ENCODE measurements at regions not wholly inside any gene's neighbourhood (a gene's known extent, or its start where the extent isn't known, plus 50 kb on each side); places are given as distances from the start of the nearest gene placed in this dataset.
A peak's percentile ranks its signal among the peaks of the same experiment; 100 is the strongest.
"Not testable (repeated sequence)": the region's sequence is repeated elsewhere in the genome, so short reads cannot be mapped to it uniquely, and the experiment has no call there.

DNA sequence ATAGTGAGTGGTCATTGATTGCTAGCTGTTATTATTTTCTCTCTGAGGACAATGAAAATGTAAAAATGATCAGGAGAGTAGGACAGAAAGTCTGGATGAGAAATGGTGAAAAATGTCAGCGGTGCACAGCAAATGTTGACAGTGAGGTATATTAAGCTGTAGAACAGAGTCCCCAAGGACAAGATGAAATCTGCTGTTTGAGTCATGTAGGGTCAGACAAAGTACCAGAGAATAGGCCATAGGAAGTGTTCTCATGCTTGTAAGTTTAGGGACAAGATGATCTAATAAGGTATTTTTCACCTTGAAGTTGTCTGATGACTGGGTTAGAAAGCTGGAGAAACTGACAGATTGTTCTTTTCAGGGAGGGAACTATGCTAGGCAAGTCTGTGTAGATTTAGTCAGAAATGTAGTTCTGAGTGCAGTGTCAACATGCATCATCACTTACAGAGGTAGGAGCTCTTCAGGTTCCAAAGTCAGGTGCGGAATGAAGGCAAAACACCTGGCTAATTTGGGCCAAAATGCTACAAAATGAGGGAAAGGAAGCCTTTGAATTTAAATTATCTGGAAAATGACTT, 369.3 kb downstream of the DLEU7 start:
- no peak for DNase-seq (ENCODE audit: low spot score)
- in situ Hi-C loops (cut with HindIII; ENCODE audit: low sequenced_read_pairs) = no loop called here

DNA sequence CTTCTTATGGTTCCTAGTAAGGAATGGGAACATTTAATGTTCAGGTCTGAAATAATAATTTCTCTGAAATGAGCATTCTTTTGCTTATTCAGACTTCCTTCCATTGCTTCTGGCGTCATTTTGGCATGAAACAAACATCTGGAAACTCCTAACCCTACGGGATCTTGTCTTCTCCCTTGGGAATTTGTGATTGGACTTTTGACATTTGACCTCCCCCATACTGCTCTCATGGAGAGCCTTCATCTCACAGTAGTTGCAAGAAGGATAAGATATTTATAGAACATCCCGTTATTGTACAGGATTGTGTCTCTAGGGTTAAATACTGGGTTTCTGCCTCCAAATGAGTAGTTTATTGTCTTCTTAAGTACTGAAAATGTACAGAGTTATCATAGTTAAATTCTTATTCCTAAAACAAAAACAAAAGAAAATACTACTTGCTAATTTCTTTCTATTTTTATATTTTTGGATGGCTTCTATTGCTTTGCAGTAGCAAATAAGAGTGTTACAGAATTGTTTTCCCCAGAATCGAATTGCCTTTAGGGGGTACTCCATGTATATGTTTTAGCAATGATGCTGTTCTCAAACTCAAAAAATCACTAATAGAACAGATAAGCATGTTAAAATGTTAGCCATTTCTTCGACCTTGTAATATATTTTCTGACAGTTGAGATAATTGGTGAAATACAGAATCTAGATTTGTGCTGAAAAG, 366.8 kb downstream of the DLEU7 start:
- in situ Hi-C loops (cut with HindIII; ENCODE audit: low sequenced_read_pairs) = no loop called here
- DNase-seq (ENCODE audit: low spot score) = no peak

DNA sequence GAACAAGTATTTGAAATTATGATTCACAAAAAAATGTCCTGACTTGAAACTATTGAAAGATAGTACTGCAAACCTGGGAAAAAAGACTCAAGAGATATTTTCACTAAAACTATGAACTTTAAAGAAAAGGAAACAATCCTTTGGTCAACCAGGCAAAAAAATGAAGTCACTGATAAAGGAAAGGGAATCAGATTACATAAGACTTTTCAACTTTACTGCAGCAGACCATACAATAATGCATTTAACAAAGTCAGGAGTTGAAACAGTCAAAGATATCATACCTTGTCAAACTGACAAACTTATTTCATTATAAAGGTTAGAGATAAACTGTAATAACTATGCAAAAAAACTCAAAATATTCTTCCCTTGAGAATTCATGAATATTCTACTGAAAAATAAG, 361.6 kb downstream of the DLEU7 start:
- in situ Hi-C loops (cut with HindIII; ENCODE audit: low sequenced_read_pairs) = no loop called here
- no peak for DNase-seq (ENCODE audit: low spot score)

DNA sequence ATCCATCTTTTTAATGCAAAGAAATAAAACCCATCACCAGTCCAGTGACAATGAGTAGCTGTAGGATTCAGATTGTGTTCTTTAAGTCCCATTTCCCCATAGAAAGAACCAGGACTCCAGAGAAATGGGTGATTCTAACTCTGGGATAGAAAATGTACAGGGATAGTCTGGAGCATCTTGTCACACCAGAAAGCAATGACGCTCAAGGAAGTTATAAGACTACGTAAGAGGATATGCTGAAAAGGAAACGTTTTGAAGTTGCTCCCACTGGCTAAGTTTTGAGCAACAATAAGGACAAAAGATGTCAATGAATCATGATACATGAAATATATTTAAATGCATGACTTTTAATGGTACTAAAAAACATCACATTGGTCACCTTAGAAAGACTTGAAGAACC, 360.1 kb downstream of the DLEU7 start:
- DNase-seq (ENCODE audit: low spot score) = no peak
- in situ Hi-C loops (cut with HindIII; ENCODE audit: low sequenced_read_pairs) = no loop called here

DNA sequence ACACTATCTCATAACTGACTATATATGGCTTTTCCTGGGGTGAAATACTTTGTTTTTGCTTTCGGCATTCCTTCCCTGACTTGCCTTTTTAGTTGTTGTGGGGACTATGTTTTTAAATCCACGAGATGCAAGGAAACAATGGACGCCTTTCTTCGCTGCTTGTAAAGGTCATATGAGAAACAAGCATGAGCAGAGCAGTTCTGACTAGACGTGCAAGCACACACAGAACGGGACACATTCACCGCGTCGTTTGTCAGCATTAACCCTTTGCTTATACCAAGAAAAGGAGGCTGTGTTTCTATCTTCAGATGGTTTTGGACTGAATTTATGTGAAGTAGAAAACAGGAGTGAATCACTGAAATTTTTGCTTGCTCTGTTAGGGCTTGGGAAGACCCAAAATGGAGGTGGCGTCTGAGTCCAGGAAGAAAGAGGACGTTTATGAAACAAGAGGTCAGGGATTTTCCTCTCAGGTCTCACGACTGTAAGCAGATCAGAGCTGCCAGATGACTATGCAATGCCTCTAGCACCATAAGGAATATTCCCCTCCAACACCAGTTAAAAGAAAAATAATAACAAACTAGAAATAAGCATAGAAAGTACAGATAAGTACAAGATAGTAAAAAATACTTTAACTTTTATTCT, 358.9 kb downstream of the DLEU7 start:
- in situ Hi-C loops (cut with HindIII; ENCODE audit: low sequenced_read_pairs) = no loop called here
- DNase-seq (ENCODE audit: low spot score) = no peak

DNA sequence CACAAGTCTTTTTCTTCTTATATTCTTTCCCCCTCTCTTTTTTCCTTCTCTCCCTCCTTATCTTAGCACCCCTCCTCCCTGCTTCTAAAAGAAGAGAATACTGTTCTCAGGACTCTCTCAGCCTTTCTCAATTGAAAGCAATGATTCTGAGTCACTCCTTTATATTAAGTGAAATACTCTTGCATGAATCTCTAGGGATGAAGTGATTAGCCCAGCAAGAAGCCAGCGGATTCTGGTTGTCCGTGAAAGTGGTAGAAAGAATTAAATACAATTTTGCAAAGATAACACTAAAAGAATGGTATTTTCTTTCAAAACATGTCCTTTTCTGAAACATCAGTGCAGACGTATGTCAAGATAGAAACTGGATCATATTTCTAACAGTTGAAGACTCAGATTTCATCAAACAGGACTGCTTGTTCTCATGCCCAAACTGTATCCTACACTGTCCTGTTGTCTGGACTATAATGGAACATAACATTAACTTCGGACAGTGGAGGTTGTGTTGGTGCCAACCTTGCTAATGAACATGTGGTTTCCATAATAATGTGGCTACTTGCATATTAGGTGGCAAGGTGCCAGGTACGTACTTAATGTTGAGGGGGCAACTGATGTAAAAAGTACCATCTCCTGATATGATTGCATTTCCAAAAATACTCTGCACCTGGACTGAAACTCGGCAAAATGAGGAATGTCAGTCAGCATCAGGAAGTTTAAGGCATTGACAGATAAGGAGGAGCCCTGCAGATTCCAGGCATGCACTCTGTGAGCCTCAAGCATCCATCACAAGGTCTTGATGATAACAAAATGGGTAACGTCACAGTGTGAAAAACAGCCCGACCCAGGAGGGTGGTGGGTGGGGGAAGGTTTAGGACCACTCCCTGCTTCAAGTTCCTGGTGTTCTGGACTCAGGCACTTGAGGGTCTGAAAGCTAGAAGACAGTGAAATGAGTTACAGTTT, 357.2 kb downstream of the DLEU7 start:
- no peak for DNase-seq (ENCODE audit: low spot score)
- in situ Hi-C loops (cut with HindIII; ENCODE audit: low sequenced_read_pairs) = no loop called here

DNA sequence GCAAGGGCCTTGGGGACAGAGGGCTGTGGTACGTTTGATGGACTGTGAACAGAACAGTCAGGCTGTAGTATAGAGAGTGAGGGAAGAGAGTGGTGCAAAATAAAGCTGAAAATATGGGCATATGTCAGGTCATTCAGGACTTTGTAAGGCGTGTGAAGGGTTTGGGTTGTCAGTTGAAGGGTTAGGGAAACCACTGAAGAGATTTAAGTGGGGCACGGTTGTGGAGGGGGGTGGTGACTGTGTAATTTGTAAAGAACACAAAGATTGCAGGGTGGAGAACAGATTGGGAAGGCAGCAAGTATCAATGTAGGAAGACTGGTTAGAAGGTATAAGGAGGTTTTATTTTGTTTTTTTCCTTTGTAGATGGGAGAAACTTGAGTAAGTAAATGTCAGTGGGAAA, 349.8 kb downstream of the DLEU7 start:
- in situ Hi-C loops (cut with HindIII; ENCODE audit: low sequenced_read_pairs) = no loop called here
- DNase-seq (ENCODE audit: low spot score) = no peak

DNA sequence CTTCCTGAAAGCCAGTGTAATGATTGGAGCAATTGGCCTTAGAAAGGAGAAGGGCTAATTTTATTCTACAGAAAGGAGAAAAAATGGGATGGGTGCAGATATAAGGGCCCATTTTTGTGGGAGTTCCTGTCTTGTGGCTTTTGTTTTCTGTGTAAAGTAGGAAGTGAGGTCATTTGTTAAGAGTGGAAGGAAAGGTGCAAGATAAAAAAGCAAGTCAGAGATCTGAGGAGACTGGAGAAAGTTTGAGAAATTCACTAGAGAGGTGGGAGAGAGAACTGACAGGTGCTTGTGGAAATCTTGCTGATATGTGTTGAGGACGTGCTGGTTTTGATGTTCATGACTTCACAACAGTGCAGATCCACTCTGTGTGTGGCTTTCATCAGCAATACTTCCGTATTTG, 349.4 kb downstream of the DLEU7 start:
- in situ Hi-C loops (cut with HindIII; ENCODE audit: low sequenced_read_pairs) = no loop called here
- DNase-seq (ENCODE audit: low spot score) = no peak

DNA sequence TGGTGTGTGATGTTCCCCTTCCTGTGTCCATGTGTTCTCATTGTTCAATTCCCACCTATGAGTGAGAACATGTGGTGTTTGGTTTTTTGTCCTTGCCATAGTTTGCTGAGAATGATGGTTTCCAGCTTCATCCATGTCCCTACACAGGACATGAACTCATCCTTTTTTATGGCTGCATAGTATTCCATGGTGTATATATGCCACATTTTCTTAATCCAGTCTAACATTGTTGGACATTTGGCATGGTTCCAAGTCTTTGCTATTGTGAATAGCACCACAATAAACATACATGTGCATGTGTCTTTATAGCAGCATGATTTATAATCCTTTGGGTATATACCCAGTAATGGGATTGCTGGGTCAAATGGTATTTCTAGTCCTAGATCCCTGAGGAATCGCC, 340.3 kb downstream of the DLEU7 start:
- in situ Hi-C loops (cut with HindIII; ENCODE audit: low sequenced_read_pairs); DNase-seq (ENCODE audit: low spot score): not testable (repeated sequence)

DNA sequence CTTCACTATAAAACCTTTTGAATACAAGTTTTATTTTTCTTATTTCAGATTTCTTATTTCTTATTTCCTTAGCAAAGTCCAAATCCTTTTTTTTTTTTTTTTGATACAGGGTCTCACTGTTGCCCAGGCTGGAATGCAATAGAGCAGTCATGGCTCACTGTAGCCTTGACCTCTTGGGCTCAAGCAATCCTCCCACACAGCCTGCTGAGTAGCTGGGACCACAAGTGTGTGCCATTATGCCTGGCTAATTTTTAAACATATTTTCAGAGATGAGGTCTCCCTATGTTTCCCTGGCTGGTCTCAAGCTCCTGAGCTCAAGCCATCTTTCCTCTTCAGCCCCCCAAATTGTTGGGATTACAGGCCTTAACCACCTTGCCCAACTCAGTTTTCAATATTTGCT, 334.3 kb downstream of the DLEU7 start:
- in situ Hi-C loops (cut with HindIII; ENCODE audit: low sequenced_read_pairs) = no loop called here
- no peak for DNase-seq (ENCODE audit: low spot score)

DNA sequence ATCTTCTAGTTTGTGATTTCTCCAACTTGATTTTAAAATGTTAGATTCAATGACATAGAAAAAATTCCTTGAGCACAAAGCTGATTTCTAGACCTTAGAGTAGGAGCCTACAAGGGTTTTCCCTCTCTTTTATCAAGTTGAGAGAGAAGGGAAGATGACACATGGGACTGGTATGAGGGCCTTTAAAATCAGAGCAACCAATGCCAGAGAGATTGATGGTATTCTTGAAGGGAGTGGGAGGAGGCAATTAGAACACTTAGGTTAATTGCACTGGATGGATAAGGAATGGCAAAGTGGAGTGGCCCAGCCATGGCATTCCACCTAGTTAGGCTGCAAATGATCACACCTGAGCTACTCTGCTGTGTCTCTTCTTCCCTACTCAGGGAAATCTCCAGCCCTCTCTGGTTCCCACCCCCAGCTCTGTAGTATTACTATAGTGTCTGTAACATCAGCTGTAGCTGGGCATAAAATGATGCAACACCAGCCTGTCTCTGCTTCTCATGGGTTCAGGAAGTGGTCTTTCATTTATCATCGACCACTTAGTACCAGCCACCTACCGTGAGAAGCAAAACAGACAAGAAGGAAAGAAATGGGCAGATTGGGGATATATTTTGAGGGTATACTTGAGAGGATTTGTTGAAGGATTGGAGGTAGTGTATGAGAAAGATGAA, 333.6 kb downstream of the DLEU7 start:
- in situ Hi-C loops (cut with HindIII; ENCODE audit: low sequenced_read_pairs) = no loop called here
- DNase-seq (ENCODE audit: low spot score) = no peak

DNA sequence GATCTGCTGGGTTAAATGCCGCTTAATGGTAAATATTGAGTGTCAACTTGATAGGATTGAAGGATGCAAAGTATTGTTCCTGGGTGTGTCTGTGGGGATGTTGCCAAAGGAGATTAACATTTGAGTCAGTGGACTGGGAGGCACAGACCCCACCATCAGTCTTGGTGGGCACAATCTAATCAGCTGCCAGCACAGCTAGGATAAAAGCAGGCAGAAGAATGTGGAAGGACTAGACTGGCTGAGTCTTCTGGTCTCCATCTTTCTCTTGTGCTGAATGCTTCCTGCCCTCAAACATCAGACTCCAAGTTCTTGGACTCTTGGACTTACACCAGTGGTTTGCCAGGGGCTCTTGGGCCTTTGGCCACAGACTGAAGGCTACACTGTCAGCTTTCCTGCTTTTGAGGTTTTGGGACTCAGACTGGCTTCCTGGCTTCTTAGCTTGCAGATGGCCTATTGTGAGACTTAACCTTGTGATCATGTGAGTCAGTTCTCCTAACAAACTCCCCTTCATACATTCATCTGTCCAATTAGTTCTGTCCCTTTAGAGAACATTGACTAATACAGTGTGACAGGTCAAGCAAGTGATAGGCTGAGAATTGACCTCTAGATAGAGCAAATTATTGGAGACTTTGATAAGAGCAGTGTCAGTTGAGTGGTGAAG, 332.5 kb downstream of the DLEU7 start:
- in situ Hi-C loops (cut with HindIII; ENCODE audit: low sequenced_read_pairs); DNase-seq (ENCODE audit: low spot score): not testable (repeated sequence)

DNA sequence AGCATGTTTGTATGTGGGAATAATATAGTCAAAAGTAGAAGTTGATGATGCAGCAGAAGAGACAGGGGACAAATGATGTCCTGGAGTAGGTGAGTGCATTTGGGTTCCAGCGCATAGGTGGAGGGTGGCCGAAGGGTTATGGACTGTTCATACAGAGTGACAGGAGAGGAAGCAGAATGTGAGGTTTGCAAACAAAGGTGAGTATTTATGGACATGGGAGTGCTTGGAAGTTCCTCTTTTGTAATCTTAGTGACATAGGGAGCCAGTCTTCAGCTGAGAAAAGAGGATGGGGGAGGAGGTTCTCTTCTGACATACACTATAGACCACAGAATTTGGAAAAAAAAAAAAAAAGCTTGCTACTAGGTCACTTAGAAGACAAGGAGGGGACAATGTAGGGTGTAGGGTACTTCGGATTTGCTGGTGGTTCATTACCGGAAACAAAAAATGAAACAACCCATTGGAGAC, 331.6 kb downstream of the DLEU7 start:
- DNase-seq (ENCODE audit: low spot score) = no peak
- in situ Hi-C loops (cut with HindIII; ENCODE audit: low sequenced_read_pairs) = no loop called here

DNA sequence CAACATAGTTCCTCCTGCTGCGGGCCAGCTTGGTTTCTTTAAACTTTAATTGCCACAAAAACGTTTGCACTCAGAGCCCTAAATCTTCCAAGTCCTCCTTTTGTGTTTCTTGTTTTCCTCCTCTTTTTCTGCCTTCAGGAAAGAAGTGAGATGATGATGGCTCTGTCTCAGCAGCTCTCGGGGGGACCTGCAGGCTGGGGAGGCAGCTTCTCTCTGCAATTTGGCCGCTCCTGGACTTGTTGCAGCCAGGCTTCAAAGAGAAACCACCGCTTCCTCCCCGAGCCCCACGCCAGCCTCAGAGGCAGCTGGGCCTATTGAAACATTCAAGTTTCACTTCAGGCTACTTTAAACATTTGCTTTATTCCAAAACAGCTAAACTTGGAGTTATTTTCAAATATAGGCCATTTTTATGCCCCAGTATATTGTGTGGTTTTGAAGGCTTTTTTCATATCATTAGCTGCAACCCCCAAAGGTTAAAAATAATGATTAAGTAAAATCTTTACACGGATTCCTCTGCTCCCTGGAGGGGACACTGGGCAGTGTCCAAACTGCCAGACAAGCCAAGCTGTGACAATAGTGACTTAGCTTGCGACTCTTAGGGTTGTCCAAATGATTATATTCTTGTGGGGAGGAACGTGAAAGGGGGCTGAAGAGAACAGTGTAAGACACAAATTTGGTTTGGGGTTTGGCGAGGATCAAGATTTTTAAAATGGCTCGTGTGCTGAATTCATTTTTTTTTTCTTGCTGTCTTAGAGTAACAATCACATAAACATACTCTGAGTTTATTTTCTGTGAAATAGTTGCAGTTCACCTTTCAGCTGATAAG, 330.8 kb downstream of the DLEU7 start:
- in situ Hi-C loops (cut with HindIII; ENCODE audit: low sequenced_read_pairs) = no loop called here
- DNase-seq (ENCODE audit: low spot score) = peak; percentile 68

DNA sequence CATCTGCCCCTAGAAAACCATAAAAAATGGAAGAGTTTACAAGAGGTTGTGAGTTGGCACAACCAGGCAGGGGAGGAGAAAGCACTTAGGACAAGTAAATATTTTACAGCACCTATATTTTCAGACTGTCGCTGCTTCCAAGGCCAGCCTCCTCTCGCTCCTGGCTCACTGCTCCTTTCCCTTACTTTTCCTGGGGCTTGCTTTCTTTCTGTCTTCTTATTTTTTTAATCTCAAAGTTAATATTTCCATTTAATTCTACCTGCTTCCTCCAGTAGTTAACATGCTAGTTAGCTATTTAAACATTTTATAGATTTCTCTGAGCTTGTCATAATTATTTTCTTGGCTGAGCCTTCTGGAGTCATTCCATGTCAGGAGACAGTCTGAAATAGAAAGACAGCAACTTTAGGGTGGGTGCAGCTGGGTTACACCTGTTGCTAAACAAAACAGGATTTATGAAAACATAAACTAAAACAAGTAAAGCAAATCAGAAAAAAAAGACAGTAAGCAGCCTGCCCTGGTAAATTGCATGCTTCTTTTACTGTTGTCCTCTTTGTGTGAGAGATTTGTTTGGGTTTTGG, 330.1 kb downstream of the DLEU7 start:
- in situ Hi-C loops (cut with HindIII; ENCODE audit: low sequenced_read_pairs) = no loop called here
- DNase-seq (ENCODE audit: low spot score) = peak; percentile 25

DNA sequence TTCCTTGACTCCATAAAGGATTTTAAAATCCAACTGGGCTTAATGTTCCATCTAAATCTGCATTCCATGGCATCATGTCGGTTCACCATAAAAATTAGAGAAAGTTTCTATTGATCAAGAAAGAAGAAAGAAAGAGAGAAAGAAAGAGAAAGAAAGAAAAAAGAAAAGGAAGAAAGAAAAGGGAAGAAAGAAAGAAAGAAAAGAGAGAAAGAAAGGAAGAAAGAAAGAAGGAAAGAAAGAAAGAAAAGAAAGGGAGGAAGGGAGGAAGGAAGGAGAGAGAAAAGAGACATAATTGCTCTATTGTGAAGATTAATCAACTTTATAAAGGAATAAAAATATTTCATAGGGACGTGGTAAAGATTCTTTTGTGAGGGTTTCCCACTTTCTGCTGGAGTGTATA, 329.2 kb downstream of the DLEU7 start:
- in situ Hi-C loops (cut with HindIII; ENCODE audit: low sequenced_read_pairs) = no loop called here
- no peak for DNase-seq (ENCODE audit: low spot score)

DNA sequence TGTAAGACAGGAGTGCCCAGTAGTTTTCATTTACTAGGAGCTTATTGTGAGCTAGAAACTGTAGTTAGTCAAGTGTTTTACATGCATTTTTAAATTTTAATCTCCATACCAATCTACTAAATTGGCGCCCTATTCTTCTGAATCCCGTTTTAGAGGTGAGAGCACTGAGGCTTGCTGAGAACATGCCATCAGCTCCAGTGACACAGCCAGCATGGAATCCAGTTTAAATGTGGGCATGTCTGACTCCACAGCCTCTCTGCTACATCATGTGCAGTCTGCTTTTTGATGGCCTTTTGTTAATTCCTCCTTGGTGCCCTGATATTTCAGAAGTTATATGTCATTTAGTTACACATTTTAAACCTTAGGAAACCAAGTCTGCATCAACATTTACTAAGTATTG, 325.4 kb downstream of the DLEU7 start:
- in situ Hi-C loops (cut with HindIII; ENCODE audit: low sequenced_read_pairs) = no loop called here
- DNase-seq (ENCODE audit: low spot score) = no peak
